ENCODE measurements at regions not wholly inside any gene's neighbourhood (a gene's known extent, or its start where the extent isn't known, plus 50 kb on each side); places are given as distances from the start of the nearest gene placed in this dataset.

DNA sequence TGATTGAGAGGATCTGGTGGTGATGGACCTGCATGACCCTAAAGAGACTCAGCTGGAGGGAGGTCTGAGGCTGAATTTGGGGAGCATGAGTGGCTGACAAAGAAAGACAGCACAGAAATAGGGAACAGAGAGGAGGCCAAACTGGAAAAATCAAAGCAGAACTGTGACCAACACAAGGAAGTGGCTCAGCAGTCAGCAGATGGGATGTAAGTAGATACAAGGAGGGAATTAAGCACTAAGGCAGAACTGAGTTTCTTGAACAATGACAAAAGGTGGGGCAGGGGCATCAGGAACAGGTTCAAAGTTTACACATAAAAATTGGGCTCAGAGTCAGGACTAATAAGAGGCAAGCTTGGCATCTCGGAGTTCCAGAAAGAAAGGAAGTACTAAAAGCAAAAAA, 144.3 kb upstream of the KLF3 start:
- TF ChIP-seq, protein P1, sequence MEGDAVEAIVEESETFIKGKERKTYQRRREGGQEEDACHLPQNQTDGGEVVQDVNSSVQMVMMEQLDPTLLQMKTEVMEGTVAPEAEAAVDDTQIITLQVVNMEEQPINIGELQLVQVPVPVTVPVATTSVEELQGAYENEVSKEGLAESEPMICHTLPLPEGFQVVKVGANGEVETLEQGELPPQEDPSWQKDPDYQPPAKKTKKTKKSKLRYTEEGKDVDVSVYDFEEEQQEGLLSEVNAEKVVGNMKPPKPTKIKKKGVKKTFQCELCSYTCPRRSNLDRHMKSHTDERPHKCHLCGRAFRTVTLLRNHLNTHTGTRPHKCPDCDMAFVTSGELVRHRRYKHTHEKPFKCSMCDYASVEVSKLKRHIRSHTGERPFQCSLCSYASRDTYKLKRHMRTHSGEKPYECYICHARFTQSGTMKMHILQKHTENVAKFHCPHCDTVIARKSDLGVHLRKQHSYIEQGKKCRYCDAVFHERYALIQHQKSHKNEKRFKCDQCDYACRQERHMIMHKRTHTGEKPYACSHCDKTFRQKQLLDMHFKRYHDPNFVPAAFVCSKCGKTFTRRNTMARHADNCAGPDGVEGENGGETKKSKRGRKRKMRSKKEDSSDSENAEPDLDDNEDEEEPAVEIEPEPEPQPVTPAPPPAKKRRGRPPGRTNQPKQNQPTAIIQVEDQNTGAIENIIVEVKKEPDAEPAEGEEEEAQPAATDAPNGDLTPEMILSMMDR (conservative IDR thresholded peaks at IDR 0.05; ENCODE audit: low read depth, low read length) = no peak
- no peak overlapping the region for H3K9ac ChIP-seq

DNA sequence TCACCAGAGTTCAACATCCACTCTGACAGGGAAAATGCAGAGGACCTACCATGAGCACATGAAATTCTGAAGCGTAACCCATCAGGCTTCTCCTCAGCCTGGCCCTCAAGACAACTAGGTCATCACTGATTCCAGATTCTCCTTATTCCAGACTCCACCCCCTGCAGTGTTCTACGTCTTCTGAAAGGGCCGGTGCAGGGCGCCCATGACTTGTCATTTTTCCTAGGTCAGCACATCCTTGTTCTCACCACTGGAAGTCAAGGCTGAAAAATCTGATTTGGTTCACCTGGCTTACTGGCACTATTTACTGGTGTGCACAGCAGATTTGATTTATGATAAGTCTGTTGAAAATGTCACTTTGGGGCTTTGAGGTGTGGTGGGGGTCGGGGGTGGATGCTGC, 140.9 kb upstream of the KLF3 start:
- H3K9ac ChIP-seq = no peak overlapping the region
- H3K4me3 ChIP-seq (IDR thresholded peaks at IDR 0.05; ENCODE audit: insufficient read depth, low read depth, low read length) = no peak overlapping the region
- no peaks in the 10 kb centered on the region for H3K36me3 ChIP-seq (ENCODE audit: insufficient read depth)
- no peaks in the 10 kb centered on the region for H4K20me1 ChIP-seq (ENCODE audit: insufficient read depth)
- H3K4me2 ChIP-seq = no peak overlapping the region; the same call in 1 of the 2 replicates
- H3K27ac ChIP-seq = no peak overlapping the region
- TF ChIP-seq, protein P1 (conservative IDR thresholded peaks at IDR 0.05; ENCODE audit: low read depth, low read length) = no peak
- no peaks in the 10 kb centered on the region for H3K79me2 ChIP-seq (ENCODE audit: insufficient read depth, low read depth)
- H3K4me1 ChIP-seq (ENCODE audit: low read depth, poor library complexity, severe bottlenecking) = peaks cover 9% of the 10 kb centered on the region
- H2AFZ ChIP-seq (ENCODE audit: low read depth) = no peak overlapping the region
- H3K27me3 ChIP-seq (ENCODE audit: insufficient read depth, low read depth) = peaks cover 14% of the 10 kb centered on the region; the same call in 1 of the 2 replicates

More for the DNA sequence above, 144.3 kb upstream of the KLF3 start:
- no peak overlapping the region for H2AFZ ChIP-seq (ENCODE audit: low read depth)
- H3K4me2 ChIP-seq = no peak overlapping the region
- no peaks in the 10 kb centered on the region for H3K79me2 ChIP-seq (ENCODE audit: insufficient read depth, low read depth)
- H4K20me1 ChIP-seq (ENCODE audit: insufficient read depth) = no peaks in the 10 kb centered on the region
- peaks cover 6% of the 10 kb centered on the region; the same call in 1 of the 2 replicates for H3K27me3 ChIP-seq (ENCODE audit: insufficient read depth, low read depth)
- no peak overlapping the region for H3K4me3 ChIP-seq (IDR thresholded peaks at IDR 0.05; ENCODE audit: insufficient read depth, low read depth, low read length)
- no peaks in the 10 kb centered on the region for H3K36me3 ChIP-seq (ENCODE audit: insufficient read depth)
- H3K4me1 ChIP-seq (ENCODE audit: low read depth, poor library complexity, severe bottlenecking) = peaks cover 9% of the 10 kb centered on the region
- no peak overlapping the region for H3K27ac ChIP-seq

DNA sequence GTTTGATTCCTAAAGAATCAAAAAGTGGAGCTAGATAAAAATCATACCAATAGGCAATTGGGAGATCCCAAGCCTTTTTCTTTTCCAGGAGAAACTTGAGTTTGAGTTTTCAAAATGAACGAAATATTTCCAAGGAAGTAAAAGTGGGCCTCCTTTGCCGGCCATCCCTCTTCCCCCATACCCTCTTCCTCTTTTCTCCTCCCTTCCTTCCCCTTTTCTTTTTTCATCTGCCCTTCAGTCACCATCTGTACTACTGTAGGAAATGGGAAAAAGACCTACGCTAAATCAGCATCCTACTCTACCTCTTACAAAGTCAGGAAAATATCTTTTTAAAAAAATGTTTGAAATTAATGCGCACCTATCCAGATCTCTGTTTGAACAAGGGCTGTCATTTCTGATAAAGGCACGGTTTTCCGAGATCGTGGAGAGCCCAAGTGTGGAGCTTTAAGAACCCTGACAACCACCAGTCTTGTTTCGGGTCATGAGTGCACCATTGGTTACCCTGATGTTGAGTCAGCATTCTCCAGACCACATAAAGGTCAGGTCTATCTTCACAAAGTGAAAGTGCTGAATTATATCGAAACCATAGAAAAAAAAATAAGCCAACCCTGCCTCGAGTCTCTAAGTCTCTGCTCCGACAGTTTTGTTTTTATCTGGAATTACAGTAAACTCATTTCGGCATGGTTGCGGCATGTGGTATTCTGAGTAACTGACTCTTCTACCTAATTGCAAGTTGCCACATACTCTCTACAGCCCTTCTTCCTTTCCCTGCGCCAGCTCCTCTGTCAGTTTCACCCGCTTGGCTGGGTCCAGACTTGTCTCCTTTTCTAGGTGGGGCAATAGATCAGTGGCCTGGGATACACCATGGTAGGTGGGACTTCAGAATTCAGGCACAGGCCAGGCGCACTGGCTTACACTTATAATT, 140.2 kb upstream of the KLF3 start:
- no peaks in the 10 kb centered on the region for H3K79me2 ChIP-seq (ENCODE audit: insufficient read depth, low read depth)
- H3K27me3 ChIP-seq (ENCODE audit: insufficient read depth, low read depth) = peaks cover 14% of the 10 kb centered on the region; the same call in 1 of the 2 replicates
- no peaks in the 10 kb centered on the region for H4K20me1 ChIP-seq (ENCODE audit: insufficient read depth)
- peaks cover 9% of the 10 kb centered on the region for H3K4me1 ChIP-seq (ENCODE audit: low read depth, poor library complexity, severe bottlenecking)
- TF ChIP-seq, protein P1 (conservative IDR thresholded peaks at IDR 0.05; ENCODE audit: low read depth, low read length) = no peak
- no peak overlapping the region for H3K9ac ChIP-seq
- no peaks in the 10 kb centered on the region for H3K36me3 ChIP-seq (ENCODE audit: insufficient read depth)
- H3K4me2 ChIP-seq = peak overlapping the region; percentile 77
- H3K27ac ChIP-seq = no peak overlapping the region
- no peak overlapping the region for H2AFZ ChIP-seq (ENCODE audit: low read depth)
- H3K4me3 ChIP-seq (IDR thresholded peaks at IDR 0.05; ENCODE audit: insufficient read depth, low read depth, low read length) = no peak overlapping the region

DNA sequence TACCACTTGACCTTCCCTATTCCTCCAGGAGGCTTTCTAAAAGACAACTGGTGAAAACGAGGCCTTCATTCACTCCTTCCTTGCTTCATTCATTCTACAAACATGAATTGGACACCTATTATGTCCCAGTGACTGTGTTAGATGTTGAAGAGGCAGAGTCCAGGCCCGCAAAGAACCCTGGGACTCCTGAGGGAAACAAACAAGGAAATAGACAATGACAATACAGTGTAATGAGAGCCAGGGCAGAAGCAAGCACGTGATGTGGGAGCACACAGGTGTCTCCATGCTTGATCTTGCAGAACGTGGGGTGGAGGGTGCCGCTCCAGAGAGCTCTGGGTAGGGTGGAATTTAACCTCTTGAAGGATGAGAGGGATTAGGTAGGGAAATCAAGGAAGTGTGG, 137.6 kb upstream of the KLF3 start:
- no peak overlapping the region for H2AFZ ChIP-seq (ENCODE audit: low read depth)
- H3K4me2 ChIP-seq = no peak overlapping the region
- no peaks in the 10 kb centered on the region for H4K20me1 ChIP-seq (ENCODE audit: insufficient read depth)
- H3K27ac ChIP-seq = no peak overlapping the region
- H3K36me3 ChIP-seq (ENCODE audit: insufficient read depth) = no peaks in the 10 kb centered on the region
- no peak overlapping the region for H3K4me3 ChIP-seq (IDR thresholded peaks at IDR 0.05; ENCODE audit: insufficient read depth, low read depth, low read length)
- TF ChIP-seq, protein P1 (conservative IDR thresholded peaks at IDR 0.05; ENCODE audit: low read depth, low read length) = no peak
- peaks cover 14% of the 10 kb centered on the region; the same call in 1 of the 2 replicates for H3K27me3 ChIP-seq (ENCODE audit: insufficient read depth, low read depth)
- H3K4me1 ChIP-seq (ENCODE audit: low read depth, poor library complexity, severe bottlenecking) = peaks cover 9% of the 10 kb centered on the region
- H3K9ac ChIP-seq = no peak overlapping the region
- no peaks in the 10 kb centered on the region for H3K79me2 ChIP-seq (ENCODE audit: insufficient read depth, low read depth)

Data from KMS-11 (cell line).